ENCODE measurements at regions not wholly inside any gene's neighbourhood (a gene's known extent, or its start where the extent isn't known, plus 50 kb on each side); places are given as distances from the start of the nearest gene placed in this dataset.
"Not testable (repeated sequence)": the region's sequence is repeated elsewhere in the genome, so short reads cannot be mapped to it uniquely, and the experiment has no call there.

DNA sequence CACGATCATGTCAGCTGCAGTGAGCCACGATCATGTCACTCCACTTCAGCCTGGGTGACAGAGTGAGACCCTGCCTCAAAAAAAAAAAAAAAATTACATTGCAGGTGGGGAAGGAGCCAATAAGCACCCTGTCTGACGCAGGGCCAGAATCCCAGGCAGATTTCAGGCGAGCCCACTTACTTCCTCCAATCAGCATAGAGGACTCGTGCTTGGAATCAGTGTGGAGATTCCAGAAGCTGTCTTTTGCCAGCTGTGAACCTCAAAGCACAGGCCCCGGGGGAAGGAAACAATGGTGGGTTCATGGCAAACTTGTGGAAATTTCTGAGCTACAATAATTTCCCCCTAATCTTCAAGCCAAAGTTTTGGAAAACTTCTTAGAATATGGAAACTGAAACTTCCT lies 178.2 kb upstream of the ZNF644 start:
- no peaks in the 10 kb centered on the region for H3K79me2 ChIP-seq (ENCODE audit: insufficient read depth, low read length)

GRCh38 chr1:91190996-91191395 lies 169.2 kb upstream of the ZNF644 start:
- Histone ChIP-seq H3K36me3 (ENCODE audit: insufficient read depth, low read length) (no peaks in the 10 kb centered on the region), H3K4me1 (ENCODE audit: insufficient read depth, low read length) (no peaks in the 10 kb centered on the region), H3K9me3 (ENCODE audit: low read depth, low read length) (no peaks in the 10 kb centered on the region), H2AFZ (ENCODE audit: low read length) (no peak overlapping the region), H3K27ac (ENCODE audit: low read depth, low read length) (no peak overlapping the region), H3K4me2 (ENCODE audit: insufficient read depth, low read length) (no peak overlapping the region), H3K27me3 (ENCODE audit: insufficient read depth, low read length) (no peaks in the 10 kb centered on the region), H3K4me3 (ENCODE audit: insufficient read depth, low read length) (no peak overlapping the region), H4K20me1 (ENCODE audit: insufficient read depth, low read length) (no peaks in the 10 kb centered on the region), H3K79me2 (ENCODE audit: insufficient read depth, low read length) (no peaks in the 10 kb centered on the region)
- DNase-seq (ENCODE audit: insufficient read length, low spot score, missing footprints), result no peak
- TF ChIP-seq CTCF (IDR thresholded peaks at IDR 0.05; ENCODE audit: extremely low read depth, low read depth, low read length), result no peak

More for the DNA sequence above, 178.2 kb upstream of the ZNF644 start:
- no peaks in the 10 kb centered on the region for H3K4me1 ChIP-seq (ENCODE audit: insufficient read depth, low read length)
- H2AFZ ChIP-seq (ENCODE audit: low read length), result no peak overlapping the region
- DNase-seq (ENCODE audit: insufficient read length, low spot score, missing footprints), result no peak
- H3K9me3 ChIP-seq (ENCODE audit: low read depth, low read length), result no peaks in the 10 kb centered on the region
- no peak for TF ChIP-seq CTCF (IDR thresholded peaks at IDR 0.05; ENCODE audit: extremely low read depth, low read depth, low read length)
- H3K27me3 ChIP-seq (ENCODE audit: insufficient read depth, low read length), result no peaks in the 10 kb centered on the region
- no peak overlapping the region for H3K27ac ChIP-seq (ENCODE audit: low read depth, low read length)
- H4K20me1 ChIP-seq (ENCODE audit: insufficient read depth, low read length), result no peaks in the 10 kb centered on the region
- no peak overlapping the region for H3K4me3 ChIP-seq (ENCODE audit: insufficient read depth, low read length)
- no peak overlapping the region for H3K4me2 ChIP-seq (ENCODE audit: insufficient read depth, low read length)
- H3K36me3 ChIP-seq (ENCODE audit: insufficient read depth, low read length), result no peaks in the 10 kb centered on the region

DNA sequence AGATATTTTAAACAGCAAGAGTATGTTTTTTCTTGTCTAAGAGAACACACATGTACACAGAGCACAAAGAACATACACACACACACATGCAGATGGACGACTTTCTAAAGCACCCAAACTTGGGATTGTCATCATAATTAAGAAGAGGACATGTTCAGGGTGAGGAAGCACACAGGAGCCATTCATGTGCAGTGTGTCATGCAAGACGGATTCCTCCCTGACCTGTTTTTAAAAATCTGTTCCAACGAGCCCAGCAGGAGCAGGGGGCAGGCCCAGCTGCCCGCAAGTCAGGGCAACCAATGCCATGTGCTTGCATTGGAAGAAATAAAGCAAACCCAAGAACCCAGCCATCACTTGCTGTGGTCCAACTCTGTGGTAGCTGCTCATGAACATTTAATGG lies 167.3 kb upstream of the ZNF644 start:
- no peak overlapping the region for H2AFZ ChIP-seq (ENCODE audit: low read length)
- no peak overlapping the region for H3K4me2 ChIP-seq (ENCODE audit: insufficient read depth, low read length)
- no peaks in the 10 kb centered on the region for H4K20me1 ChIP-seq (ENCODE audit: insufficient read depth, low read length)
- H3K9me3 ChIP-seq (ENCODE audit: low read depth, low read length), result no peaks in the 10 kb centered on the region
- no peak for TF ChIP-seq CTCF (IDR thresholded peaks at IDR 0.05; ENCODE audit: extremely low read depth, low read depth, low read length)
- H3K36me3 ChIP-seq (ENCODE audit: insufficient read depth, low read length), result no peaks in the 10 kb centered on the region
- H3K4me3 ChIP-seq (ENCODE audit: insufficient read depth, low read length), result no peak overlapping the region
- no peaks in the 10 kb centered on the region for H3K27me3 ChIP-seq (ENCODE audit: insufficient read depth, low read length)
- no peak for DNase-seq (ENCODE audit: insufficient read length, low spot score, missing footprints)
- H3K27ac ChIP-seq (ENCODE audit: low read depth, low read length), result no peak overlapping the region
- no peaks in the 10 kb centered on the region for H3K4me1 ChIP-seq (ENCODE audit: insufficient read depth, low read length)
- no peaks in the 10 kb centered on the region for H3K79me2 ChIP-seq (ENCODE audit: insufficient read depth, low read length)

DNA sequence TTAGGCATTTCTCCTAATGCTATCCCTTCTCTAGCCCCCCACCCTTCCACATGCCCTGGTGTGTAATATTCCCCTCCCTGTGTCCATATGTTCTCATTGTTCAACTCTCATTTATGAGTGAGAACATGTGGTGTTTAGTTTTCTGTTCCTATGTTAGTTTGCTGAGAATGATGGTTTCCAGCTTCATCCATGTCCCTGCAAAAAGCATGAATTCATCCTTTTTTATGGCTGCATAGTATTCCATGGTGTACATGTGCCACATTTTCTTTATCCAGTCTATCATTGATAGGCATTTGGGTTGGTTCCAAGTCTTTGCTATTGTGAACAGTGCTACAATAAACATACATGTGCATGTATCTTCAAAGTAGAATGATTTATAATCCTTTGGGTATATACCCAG lies 161.0 kb upstream of the ZNF644 start:
- not testable (repeated sequence) for H3K27me3 ChIP-seq (ENCODE audit: insufficient read depth, low read length); H3K27ac ChIP-seq (ENCODE audit: low read depth, low read length); H3K4me3 ChIP-seq (ENCODE audit: insufficient read depth, low read length); H3K79me2 ChIP-seq (ENCODE audit: insufficient read depth, low read length); H3K4me1 ChIP-seq (ENCODE audit: insufficient read depth, low read length); H3K4me2 ChIP-seq (ENCODE audit: insufficient read depth, low read length); H3K36me3 ChIP-seq (ENCODE audit: insufficient read depth, low read length); H3K9me3 ChIP-seq (ENCODE audit: low read depth, low read length); DNase-seq (ENCODE audit: insufficient read length, low spot score, missing footprints); H4K20me1 ChIP-seq (ENCODE audit: insufficient read depth, low read length); H2AFZ ChIP-seq (ENCODE audit: low read length)

DNA sequence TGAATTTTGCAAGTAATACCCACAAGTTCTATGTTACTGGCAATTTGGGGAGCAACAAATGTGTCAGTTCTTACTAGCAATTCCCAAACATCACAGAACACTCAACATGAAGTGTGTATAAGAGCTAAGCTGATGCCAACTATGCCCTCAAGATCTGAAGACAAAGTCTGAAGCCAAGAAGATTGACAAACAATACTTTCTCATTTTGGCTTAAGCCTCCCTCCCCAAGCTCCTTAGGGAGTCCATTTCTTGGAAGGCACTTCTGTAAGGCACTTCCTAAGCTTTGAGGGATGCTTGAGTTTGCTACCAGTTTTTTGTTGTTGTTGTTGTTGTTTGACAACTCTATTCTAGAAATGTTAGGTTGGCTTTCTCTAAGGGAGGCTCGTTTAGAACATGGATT lies 154.4 kb upstream of the ZNF644 start:
- Histone ChIP-seq H3K4me2 (ENCODE audit: insufficient read depth, low read length) (no peak overlapping the region), H3K4me3 (ENCODE audit: insufficient read depth, low read length) (no peak overlapping the region), H3K4me1 (ENCODE audit: insufficient read depth, low read length) (no peaks in the 10 kb centered on the region), H4K20me1 (ENCODE audit: insufficient read depth, low read length) (no peaks in the 10 kb centered on the region), H3K36me3 (ENCODE audit: insufficient read depth, low read length) (no peaks in the 10 kb centered on the region), H3K9me3 (ENCODE audit: low read depth, low read length) (no peaks in the 10 kb centered on the region), H2AFZ (ENCODE audit: low read length) (no peak overlapping the region), H3K27ac (ENCODE audit: low read depth, low read length) (no peak overlapping the region), H3K27me3 (ENCODE audit: insufficient read depth, low read length) (no peaks in the 10 kb centered on the region), H3K79me2 (ENCODE audit: insufficient read depth, low read length) (no peaks in the 10 kb centered on the region)
- TF ChIP-seq CTCF (IDR thresholded peaks at IDR 0.05; ENCODE audit: extremely low read depth, low read depth, low read length), result no peak
- no peak for DNase-seq (ENCODE audit: insufficient read length, low spot score, missing footprints)

Measured in osteoblast (primary cell).